HG03196 (cell line): ENCODE measurements at regions not wholly inside any gene's neighbourhood (a gene's known extent, or its start where the extent isn't known, plus 50 kb on each side); places are given as distances from the start of the nearest gene placed in this dataset.
"Not testable (repeated sequence)": the region's sequence is repeated elsewhere in the genome, so short reads cannot be mapped to it uniquely, and the experiment has no call there.

ENCODE experiments used
- ATAC-seq: cut with Tn5 transposase; IDR thresholded peaks from one replicate; pipeline ENCODE4 v1.9.1; 2021; ENCODE audit not compliant: unreplicated experiment

DNA sequence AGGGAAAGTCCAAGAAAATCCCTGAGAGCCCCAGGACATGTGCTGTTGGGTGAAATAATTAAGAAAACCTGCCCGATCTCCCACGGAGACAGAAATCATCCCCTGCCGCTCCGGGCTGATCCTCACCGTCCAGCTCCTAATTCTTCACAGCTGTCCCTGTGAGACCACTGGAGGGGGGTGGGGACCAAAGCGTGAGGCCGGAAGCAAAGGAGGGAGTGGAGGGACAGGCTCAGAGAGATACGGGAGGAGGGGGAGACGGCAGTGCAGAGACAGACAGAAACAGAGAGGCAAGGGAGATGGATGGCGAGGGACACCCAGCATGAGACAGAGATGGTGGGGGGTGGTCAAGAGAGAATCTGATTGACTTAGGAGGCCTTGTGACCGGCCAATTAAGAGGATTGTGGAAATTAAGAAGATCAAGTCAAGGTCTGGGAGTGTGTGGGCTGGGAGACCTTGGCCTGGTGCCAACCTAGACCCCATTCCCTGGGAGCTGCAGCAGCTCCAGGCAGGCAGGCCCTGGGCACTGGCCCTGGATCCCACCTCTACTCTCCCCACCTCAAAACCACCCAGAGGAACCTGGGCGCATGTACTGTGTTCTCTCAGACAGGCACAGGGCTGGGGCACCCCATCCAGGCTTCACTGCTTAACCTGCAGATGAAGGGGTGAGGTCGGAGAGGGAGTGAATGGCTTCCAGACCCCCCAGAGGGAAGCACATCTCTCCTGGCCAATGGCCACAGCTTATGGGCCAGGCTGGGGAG, 113.2 kb upstream of the ALDH1A3 start:
- ATAC-seq: no peak

DNA sequence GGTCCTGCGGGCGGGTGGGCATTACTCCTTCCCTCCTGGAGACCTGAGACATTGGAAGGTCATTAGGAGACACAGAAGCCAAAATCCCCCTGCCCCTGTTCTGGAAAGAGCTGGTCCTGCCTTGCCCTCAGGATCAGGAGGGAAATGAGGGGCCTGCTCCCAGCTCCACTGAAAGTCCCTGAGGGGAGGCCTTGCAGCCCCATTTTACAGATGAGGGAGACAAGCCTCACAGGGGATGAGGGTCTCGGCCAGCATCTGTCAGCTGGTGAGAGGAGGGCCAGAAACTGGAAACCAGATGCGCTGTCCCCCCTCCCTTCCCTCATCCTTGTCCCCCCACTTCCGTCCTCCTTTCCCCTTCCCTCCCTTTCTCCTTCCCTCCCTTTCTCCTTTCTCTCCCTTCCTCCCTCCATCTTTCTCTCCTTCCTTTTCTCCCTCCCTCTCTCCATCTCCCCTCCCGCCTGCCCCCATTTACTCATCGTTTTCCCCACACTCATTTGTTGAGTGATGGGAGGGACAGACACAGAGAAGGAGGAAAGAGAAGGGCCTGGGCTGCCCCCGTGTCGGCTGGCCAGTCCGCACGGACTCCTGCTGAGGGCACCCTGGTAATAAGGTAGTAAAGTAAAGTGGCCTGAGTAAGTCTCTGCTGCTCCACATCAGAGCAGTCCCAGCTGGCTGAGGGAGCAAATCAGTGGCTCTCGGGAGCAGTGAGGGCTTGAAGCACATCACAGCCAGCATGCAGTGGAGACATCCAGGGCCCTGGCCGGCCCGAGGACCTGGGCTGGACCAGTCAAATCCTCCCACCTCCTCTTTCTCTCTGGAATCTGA, 112.4 kb upstream of the ALDH1A3 start:
- no peak for ATAC-seq

DNA sequence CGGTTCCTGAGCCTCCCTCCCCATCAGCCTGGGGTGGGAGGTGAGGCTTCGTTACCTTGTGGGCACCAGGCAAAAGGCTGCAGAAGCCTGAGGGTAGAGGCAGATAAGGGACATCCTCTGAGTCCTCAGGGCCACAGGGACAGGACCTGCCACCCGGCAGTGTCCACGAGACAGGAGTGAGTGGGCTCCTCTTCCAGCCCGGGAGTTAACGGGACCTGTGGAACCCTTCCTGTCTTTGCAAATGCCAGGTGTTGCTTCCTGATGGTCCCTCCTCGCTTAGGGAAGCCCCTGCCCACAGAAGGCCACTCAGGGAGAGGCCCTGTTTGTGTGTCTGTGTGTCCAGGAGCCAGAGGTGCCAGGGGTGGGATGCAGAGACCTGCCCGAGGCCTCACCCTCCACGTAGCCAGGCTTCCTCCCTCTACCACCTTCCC, 111.1 kb upstream of the ALDH1A3 start:
- no peak for ATAC-seq

DNA sequence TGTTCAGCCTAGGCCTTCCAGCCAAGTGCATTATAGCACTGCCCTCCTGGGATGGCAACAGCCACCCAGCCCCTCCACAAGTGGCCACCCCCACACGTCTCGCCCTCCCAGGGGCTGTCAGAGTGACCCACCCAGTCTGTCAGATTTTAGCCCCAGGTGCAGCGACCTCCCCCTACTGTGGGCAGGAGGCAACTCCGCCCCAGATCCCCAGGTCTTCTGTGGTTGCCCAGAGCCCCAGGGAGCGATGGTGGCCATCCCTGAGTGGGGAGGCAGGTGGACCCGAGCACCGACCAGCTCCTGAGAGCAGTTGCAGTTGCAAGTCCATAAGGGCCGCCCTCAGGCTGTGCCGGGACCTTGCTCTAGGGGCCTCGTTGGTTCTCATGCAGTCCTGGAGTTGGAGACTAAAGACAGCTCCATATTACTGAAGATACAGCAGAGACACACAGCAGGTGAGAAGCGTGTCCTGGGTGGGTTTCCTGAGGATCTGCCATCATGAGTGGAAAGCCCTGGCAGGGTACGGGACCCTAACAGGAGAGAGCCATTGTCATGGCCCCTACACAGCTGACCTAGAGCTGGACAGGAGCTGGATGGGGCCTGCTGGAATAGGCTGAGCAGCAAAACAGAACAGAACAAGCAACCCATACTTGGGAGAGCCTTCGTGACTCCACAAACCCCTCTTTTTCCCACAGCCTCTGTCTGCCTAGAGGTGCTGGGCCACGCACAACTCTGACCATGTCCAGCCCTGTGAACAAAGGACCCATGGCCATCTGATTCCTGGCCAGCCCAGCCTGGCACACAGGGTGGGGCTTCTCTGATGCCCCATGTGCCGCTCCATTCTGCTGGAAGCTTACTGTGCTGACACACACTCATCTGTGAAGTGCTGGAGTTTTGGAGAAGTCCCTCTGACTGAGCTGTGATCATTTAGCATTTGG, 110.3 kb upstream of the ALDH1A3 start:
- ATAC-seq: no peak

DNA sequence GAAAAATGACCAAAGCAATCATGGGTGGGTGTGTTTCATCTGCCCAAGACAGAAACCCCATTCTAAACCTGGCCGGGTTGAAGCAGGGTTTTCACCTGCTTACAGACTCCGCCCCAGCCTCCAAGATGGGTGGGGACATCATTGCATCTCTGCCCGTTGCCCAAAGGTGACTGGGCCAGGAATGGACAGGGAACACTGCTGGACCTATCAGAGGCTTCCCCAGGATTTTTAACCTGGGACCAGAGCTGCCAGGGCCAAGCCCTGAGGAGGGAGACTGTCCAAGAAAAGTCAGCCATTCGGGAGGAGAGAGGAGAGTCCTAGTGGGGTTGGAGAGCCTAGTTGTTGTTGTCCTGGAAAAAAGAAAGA, 109.7 kb upstream of the ALDH1A3 start:
- ATAC-seq: no peak

DNA sequence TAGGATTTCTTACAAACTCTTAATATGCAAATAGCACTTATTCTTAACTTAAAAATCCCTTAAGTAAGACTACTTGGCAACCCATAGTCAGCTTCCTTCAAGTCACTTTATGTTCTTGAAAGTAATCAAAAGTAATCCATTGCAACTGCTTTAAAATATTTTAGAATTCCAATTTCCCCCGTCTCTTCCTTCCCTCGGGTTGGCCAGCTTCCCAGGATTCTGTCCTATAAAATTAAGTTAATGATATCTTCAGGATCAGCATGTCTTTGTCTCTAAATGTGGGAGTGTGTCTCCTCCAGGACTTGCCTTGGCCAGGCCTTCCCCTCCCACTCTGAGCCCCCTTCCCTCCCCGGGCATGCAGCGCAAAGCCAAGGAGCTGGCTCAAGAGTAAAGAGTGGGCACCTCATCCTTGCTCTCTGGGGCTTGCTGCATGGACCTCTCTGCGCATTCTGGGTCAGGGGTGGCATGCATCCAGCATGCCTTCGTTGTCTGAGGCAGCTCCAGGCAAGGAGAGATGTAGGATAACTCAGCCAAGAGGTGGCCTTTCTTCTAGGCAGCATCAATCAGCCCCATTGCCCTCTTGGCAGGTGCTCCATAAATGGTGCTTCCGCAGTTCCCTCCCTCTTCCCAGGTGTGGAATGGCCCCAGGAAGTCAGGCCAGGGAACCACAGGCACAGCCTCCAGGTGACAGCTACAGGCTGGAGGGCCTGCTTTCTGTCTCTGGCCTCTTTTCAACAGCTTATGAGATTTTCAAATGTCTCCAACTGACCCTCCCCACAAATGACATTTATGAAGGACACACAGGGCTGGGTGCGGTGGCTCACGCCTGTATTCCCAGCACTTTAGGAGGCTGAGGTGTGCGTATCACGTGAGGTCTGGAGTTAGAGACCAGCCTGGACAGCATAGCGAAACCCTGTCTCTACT, 108.7 kb upstream of the ALDH1A3 start:
- ATAC-seq: no peak

DNA sequence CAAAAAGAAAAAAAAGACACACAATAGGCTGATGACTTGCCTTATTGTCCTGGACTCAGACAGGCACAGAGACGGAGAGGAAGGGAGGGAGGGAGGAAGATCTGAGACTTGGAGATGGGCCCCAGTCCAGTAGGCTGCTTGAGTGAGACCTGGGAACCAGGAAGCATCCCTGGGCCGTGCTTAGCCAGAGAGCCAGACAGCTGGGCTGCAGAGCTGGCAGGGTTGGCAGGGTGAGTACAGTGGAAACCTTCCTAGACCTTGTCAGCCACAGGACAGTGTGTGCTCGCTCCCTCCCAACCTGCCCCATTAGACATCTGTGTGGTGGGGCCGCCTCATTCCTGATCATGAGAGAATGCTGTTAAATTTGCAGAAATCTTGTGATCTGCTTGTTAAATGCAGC, 107.9 kb upstream of the ALDH1A3 start:
- ATAC-seq: no peak

DNA sequence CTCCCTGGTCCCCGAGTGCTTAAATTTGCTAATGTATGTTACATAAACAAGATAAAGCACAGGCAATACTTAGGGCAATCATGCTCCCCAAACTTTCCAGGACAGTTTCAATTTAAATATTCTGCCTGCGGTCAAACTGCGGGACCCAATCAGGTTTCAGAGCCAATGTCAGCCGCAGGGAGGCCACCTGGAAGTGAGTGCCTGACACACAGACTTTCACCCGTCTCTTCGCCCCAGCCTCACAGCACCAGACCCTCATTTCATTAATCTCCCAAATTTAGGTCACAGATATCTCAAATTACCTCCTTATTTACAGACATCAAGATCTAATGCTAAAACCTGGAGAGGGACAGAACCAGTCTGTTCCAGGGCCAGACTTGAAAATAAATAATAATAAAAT, 107.2 kb upstream of the ALDH1A3 start:
- no peak for ATAC-seq

DNA sequence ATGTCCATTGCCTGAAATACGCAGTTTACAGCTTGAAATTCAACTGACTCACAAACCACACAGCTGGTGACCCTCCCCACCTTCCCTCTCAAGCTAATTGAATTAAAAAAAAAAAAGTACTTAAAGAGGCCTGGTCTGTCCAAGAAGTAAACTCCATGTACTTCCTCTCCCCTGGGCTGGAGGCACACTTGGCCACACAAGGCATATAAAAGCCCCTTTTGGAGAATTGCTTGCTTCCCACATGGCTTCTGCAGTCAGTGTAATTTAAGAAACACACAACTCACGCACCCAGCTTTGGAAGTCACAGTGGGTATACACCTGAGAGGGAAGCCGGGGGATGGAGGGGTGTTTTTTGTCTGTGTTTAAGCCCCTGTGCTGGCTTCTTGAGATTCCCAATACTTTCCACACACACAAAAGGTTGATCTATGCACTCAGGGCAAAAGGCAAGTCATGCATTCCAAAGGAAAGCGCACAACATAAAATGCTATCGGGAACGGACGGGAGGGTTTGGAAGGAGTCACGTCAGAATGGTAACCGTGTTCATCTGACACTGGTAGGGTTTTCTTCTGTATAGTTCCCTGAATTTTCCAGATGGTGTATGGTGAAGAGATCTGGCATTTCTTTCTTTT, 106.6 kb upstream of the ALDH1A3 start:
- ATAC-seq: no peak

DNA sequence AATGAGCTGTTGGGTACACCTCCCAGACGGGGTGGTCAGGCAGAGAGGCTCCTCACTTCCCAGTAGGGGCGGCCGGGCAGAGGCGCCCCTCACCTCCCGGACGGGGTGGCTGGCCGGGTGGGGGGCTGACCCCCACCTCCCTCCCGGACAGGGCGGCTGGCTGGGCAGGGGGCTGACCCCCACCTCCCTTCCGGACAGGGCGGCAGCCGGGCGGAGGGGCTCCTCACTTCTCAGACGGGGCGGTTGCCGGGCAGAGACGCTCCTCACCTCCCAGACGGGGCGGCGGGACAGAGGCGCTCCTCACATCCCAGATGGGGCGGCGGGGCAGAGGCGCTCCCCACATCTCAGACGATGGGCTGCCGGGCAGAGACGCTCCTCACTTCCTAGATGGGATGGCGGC, 105.6 kb upstream of the ALDH1A3 start:
- ATAC-seq: not testable (repeated sequence)

DNA sequence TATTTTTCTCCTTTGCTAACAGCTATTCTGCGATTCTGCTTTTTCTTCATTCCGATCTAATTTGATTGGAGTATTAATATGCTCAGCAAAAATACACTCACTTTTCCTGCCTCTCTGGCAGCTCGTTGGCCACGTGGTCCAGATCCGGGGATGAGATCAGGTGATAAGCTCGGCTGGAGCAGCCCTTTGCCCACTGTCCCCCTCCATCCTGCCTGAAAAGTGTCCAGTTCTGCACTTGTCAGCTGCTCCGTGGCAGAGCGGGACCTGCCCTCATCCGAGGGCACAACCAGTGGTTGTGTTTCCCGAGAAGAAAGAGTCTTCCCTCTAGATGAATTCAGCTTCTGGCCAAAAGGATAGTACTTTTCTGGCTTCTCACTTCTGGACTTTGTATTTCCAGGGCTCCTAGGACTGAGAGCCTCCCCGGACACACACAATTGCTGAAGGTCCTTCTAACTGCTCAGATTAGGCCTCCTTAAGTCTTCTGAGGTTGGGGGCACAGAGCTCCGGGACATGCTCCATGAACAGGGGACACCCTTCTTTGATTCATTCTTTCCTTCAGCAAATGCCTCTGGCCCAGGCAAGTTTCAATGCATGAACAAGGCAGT, 103.9 kb upstream of the ALDH1A3 start:
- no peak for ATAC-seq

DNA sequence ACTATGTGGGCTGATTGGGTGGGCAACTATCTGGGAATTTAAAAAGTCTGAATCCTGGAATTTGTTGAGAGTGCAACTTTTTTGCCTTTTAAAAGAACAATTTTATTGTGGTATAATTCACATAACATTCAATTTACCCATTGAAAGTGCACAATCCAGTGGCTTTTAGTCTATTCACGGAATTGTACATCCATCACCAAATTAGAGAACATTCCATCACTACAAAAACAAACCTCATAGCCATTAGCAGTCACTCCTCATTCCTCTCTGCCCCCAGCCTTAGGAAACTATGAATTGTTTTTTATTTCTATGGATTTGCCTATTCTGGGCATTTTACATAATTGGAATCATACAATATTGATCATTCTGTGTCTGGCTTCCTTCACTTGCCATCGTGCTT, 101.8 kb upstream of the ALDH1A3 start:
- ATAC-seq: no peak

DNA sequence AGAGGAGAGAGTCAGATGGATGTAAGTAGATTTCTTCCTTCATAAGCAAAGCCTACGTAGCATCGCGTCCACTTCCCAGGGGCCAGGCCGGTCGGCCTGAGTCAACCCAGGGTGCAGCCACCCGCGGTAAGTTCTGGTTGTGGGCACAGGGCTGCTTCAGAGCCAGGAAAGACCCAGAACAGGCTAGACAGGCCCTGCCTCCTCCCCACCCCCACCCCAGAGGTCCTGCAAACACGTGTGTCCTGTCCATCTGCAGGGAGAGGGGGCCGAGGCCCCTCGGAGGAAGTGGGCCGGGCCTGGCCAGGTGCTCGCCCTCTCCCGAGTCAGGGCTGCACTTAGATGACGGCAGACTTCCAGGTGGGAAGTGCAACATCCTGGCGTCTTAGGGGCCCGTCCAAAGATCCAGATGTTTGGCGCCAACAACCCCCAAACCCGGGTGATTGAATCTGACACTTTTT, 100.8 kb upstream of the ALDH1A3 start:
- ATAC-seq: no peak

DNA sequence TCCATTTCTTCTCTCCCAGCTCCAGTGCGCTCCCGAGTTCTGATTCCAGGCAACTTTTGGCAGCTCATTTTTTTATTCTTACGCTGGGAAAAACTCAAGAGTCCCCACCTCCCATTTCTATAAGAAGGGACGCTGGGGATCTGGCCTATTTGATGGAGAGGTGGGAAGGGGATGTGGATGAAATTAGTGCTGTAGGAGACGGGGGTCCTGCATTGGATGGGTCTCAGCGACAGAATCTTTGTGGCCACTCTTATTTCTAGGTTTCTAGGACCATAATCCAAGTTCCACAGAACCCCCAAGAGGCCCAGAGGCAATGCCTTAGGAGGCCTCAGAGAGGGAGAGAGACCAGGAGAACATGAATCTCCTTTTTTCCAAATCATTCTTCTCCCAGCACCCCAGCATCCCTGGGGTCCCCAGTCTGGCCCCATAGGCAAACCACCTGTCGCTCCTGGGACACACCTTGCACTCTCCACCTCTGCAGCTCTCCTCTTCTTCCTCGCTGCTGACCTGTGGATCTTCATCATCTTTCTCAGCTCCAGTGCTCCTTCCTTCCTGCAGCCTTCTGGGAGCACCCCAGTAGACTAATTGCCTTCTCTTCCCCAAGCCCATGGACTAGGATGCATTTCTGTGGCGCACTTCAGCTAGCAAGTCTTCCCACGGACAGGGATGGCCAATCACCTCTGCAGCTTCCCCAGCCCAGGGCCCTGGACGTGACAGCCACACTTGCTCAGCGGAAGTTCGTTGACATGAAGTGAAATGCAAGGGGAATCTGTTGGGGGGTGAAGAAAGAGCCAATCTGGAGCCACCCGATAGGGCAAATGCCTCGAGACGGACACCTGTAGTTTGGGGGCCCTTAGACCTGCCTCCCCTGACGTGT, 100.1 kb upstream of the ALDH1A3 start:
- ATAC-seq: no peak

DNA sequence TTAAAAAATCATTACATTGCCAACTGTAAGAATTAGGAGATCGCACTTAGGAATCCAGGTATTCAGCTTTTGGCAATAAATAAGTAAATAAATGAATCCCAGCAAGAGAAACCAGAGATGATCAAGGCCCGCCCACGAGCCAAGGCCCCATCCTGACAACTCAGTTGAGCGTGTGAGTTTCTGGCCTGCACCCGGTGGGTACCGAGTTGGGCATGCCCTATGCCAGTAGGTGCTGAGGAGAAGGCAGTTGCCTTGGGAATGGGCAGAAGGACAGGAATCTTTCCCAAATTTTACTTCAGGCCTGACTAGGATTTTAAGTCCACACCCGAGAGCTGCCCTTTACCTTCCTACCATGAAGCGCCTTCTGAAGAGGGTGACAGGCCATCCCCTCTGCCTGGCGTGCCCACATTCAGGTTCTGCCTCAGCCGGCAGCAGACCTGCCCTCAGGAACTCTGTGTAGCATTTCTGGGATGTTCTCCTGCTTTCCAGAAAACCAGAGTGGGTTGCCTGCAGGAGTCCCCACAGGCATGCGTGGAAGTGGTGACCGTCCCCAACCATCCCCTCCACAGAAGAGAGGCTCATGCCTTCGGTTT, 99.3 kb upstream of the ALDH1A3 start:
- ATAC-seq: no peak

DNA sequence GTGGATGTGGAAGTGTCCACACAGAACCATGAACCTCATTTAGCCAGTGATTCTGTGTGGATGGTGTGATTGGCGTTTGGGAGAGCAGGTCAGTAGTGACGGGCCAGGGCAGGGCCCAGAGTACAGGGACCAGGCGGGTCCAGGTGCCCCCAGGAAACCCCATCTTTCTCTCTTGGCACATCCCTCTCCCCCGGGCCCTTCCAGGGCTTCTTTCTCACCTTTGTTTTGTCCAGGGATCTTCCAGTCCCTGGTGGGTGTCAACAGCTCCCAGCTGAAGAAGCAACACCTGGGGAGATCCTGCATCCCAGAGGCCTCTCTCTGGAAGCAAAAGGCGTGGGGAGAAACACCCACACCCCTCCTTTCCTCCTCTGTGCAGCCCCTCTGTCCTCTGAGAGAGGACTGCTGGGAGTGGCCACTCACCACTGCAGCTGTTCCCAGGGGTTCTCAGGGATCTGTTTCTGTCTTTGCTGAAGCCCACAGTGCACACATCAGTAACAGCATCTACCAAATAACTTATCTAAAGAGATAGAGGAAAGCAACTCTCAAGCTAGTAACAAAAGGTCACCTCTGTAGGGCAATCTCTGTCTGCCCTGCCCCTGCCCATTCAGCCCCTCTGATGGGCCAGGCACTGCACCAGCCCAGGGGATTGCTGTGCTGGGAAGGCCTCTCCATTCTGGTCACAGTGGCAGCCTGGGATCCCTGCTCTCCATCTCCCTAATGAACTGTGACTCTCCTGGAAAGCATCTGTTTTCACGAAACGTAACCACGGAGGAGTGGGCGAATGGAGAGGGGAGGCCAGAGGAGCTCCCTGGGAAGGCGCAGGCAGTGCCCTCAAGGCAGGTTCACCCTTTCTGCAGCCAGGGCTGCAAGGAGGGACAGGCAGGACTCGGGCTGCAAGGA, 98.3 kb upstream of the ALDH1A3 start:
- no peak for ATAC-seq

DNA sequence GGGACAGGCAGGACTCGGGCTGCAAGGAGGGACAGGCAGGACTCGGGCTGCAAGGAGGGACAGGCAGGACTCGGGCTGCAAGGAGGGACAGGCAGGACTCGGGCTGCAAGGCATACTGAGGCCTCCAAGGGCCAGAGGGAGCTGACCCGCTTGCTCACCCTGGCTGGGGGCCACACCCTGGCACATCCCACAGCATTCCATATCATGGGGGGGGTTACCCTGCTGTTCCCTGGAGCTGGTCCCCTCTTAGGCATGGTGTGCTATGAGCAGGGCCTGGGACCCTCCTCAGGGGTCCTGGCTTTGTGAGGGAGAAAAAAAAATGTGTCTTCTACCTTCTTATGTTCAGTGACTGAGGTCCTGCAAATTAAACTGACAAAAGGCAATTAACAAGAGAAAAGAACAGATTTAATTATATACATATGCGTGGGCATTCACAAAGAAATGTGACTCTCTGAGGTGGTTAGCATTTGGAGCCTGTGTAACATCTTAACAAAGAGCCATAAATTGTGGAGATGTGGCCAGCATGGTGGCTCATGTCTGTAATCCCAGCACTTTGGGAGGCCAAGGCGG, 97.6 kb upstream of the ALDH1A3 start:
- no peak for ATAC-seq
